Prostate gland (tissue), 2 donors: ENCODE measurements at regions not wholly inside any gene's neighbourhood (a gene's known extent, or its start where the extent isn't known, plus 50 kb on each side); places are given as distances from the start of the nearest gene placed in this dataset.

Experiments
- POLR2AphosphoS5 ChIP-seq: sonication (generic); formaldehyde crosslinking; IDR thresholded peaks from one replicate; pipeline ENCODE4 v1.6.1; 2017; ENCODE audit warnings: antibody characterized with exemption
- TF ChIP-seq, protein P1 (sequence below), 4 experiments: fragments of 200-600 bp in 2 of 4; fragments of 450-650 bp in 2 of 4; sonication (generic) in 2 of 4; IDR thresholded peaks; 1 replicate in 3 of 4; 2 replicates in 1 of 4; pipeline ENCODE4 v1.5.1; 2016 to 2019; ENCODE audit warnings: antibody characterized with exemption in 4 of 4, mild to moderate bottlenecking in 2 of 4, moderate library complexity in 2 of 4

GRCh38 chr1:239742416-239743109, 349.1 kb upstream of the FMN2 start:
- TF ChIP-seq, protein P1, sequence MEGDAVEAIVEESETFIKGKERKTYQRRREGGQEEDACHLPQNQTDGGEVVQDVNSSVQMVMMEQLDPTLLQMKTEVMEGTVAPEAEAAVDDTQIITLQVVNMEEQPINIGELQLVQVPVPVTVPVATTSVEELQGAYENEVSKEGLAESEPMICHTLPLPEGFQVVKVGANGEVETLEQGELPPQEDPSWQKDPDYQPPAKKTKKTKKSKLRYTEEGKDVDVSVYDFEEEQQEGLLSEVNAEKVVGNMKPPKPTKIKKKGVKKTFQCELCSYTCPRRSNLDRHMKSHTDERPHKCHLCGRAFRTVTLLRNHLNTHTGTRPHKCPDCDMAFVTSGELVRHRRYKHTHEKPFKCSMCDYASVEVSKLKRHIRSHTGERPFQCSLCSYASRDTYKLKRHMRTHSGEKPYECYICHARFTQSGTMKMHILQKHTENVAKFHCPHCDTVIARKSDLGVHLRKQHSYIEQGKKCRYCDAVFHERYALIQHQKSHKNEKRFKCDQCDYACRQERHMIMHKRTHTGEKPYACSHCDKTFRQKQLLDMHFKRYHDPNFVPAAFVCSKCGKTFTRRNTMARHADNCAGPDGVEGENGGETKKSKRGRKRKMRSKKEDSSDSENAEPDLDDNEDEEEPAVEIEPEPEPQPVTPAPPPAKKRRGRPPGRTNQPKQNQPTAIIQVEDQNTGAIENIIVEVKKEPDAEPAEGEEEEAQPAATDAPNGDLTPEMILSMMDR (IDR thresholded peaks at IDR 0.05): no peak
- TF ChIP-seq POLR2AphosphoS5: no peak
